HG03025 (cell line): ENCODE measurements at regions not wholly inside any gene's neighbourhood (a gene's known extent, or its start where the extent isn't known, plus 50 kb on each side); places are given as distances from the start of the nearest gene placed in this dataset.

Experiments used
- ATAC-seq: cut with Tn5 transposase; IDR thresholded peaks from one replicate; pipeline ENCODE4 v1.9.1; 2021; ENCODE audit warnings: mild to moderate bottlenecking, moderate library complexity; ENCODE audit not compliant: unreplicated experiment, low FRiP score

DNA sequence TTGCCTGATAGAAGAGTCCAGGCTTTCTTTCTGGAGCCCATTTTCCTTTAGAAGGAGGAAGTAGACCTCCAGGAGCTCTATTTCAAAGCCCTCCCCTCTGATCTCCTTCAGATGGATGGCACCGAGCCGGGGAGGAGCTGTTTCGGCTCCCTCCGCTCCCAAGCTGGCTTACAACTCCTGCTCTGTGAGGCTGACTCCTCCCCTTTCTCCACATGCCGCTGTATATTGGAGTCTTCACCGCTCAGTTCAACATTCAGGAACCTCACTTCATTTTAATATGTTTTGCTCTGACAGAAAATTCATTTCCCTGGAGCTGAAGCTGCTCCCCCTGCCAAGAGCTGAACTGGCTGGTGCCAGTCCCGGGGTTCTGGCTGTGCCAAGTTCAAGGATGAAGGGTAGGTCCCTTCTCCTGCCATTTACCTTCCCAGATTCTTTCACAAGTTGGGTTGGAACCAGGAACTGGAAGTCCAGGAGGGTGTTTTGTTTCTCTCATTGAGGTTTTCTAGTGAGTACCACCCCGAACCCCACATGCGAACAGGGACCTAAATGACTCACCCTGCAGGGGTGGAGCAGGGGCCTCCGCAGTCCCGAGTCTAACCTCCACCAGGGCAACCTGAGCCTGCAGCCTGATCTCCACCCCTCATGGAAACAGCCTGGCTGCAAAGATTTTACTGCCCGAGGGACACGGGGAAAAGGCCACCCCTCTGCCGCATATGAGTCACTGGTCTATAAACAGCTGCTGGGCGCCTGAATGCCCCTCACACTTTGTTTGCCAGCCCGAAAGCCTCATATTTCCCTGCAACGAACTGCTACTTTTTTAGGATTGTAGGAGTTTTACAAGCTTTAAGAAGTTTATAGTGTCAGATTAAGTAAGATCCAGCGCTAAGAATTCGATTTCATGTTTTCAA lies 68.6 kb upstream of the FOXA2 start:
- no peak for ATAC-seq

- no peak for ATAC-seq
These were observed 69.6 kb upstream of the FOXA2 start for GRCh38 chr20:22653658-22654642.

- ATAC-seq = no peak
These were observed 79.2 kb upstream of the FOXA2 start for GRCh38 chr20:22663528-22664025.

GRCh38 chr20:22667198-22667597 lies 82.8 kb upstream of the FOXA2 start:
- ATAC-seq = no peak

GRCh38 chr20:22672191-22672590 lies 87.8 kb upstream of the FOXA2 start:
- ATAC-seq = no peak

DNA sequence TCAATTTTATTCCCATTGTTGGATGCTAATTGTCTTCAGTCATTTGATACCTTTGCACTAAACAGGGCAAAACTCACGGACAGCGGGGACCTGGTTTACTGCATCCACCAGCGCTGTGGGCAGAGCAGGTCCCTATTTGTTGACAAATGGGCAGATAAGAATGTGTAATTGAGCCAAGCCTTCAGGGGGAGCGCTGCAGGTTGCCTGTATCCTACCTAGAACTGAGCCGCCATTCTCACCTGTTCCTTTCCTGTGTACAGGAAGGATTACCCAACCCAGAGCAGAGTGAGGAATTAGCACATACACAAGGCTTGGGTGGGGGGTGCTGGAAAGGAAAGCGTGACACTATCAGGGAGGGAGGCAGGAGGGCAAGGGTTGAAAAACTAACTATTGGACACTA lies 89.1 kb upstream of the FOXA2 start:
- no peak for ATAC-seq

DNA sequence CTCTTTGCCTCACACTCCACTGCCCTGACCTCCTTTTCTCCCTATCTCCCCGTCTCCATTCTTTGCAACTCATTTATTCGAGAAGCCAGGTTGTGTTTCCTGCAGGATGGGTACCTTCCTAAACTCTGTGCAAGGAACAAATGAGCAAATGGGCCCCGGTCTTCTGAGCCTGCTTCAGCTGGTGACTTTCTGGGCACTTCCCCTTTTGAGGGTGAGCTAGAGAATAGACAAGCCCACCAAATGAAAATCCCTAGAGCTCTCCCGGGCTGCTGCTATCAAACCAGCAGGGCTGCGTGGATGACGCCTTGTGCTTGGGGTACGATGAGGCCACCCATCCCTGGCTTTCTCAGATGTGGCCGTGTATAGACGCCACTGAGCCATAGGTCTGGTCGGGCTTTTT lies 91.0 kb upstream of the FOXA2 start:
- ATAC-seq = no peak

- ATAC-seq = no peak
These were observed 94.3 kb upstream of the FOXA2 start for GRCh38 chr20:22678678-22679077.

DNA sequence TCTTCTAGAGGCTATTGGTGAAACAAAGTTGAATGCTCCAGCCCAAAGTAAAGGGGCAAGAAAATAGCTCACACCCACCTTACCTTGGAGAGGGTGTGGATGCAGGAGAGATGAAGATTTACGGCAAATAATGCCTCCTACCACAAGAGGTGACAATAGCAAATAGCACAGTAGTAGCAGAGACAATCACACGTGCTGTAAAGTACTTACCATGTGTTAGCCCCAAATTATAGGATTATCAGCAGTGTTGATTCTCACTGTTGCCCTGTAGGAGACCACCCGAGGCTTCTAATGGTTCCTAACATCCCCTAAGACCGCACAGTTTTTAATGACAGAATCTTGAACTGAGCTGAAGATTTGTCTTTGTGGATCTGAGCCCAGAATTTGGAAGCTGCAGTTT lies 94.8 kb upstream of the FOXA2 start:
- ATAC-seq = no peak

GRCh38 chr20:22680031-22680740 lies 95.8 kb upstream of the FOXA2 start:
- no peak for ATAC-seq

DNA sequence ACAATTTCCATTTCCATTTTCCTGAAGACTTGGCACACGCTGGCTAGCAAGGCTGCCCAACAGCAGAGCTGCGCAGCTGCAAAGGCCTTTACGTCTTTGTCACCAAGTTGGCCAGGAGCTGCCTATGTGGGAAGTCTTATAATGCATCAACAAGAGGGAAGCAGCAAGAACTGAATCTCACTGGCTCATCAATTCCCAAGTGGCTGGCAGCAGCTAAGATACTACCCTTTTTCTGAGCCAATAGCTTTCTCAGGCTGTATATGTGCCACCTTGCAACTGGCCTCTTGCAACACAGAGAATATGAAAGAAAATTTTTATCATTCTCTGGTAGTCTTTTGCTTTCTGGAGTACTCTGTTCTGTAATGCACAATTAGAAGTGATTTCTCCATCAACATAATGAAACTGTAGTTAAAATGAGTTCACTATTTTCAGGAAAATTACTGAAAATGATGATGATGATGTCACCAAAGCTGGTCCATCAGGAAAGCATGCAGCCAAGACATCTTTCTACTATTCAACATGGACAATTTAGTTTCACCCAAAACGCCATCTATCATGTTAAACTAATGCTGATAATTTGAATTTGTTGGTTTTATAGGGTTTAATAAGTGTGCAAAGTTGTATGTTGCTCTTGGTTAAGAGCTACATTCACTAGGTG lies 97.3 kb upstream of the FOXA2 start:
- no peak for ATAC-seq

DNA sequence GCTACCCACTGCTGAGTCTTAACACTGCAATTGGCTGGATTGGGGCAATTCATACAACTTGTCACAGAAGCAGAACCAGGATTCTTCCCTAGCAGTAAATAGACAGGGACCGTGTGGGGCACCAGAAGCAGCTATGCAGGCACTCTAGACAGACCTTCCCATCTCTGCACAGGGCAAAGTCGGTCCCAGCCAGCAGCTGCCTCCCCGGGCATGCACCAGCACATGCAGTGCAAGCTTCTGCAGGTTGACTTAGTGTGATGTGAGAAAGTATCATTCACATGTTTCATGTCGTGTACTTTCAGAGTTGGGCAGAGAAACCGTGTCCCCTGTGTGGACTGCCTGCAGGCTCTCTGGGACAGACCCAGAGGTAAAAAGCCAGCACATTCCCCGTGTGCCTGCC lies 98.0 kb upstream of the FOXA2 start:
- ATAC-seq = no peak

DNA sequence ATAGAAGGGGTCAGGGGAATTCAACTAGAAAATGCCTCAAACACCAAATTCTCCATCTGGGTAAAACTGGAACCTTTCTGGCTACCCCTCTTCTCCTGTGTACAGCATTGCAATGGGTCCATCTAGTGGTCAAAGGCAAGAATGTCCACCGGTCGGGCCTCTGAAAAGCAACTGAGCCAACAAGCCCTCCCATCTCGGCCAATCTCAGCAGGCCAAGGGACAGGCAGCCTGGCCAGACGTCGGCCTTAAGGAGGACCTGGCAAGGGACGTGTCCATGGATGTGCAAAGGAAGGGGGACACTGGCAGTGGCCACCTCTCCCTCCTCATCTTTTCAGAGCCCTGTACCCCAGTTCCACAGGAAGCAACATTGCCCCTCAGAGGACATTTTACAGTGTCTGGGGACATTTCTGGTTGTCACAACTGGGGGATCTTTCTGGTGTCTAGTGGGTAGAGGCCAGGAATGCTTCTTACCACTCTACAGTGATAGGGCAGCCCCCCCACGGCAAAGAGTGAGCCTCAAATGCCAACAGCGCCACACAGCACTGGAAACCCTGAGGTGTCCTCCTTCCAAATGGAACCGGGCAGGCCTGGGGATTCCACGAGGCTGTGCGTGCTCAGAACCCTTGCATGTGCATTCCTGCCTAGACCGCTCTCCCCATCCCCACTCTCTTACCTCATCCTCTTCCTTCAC lies 99.8 kb upstream of the FOXA2 start:
- ATAC-seq = peak; percentile 64

DNA sequence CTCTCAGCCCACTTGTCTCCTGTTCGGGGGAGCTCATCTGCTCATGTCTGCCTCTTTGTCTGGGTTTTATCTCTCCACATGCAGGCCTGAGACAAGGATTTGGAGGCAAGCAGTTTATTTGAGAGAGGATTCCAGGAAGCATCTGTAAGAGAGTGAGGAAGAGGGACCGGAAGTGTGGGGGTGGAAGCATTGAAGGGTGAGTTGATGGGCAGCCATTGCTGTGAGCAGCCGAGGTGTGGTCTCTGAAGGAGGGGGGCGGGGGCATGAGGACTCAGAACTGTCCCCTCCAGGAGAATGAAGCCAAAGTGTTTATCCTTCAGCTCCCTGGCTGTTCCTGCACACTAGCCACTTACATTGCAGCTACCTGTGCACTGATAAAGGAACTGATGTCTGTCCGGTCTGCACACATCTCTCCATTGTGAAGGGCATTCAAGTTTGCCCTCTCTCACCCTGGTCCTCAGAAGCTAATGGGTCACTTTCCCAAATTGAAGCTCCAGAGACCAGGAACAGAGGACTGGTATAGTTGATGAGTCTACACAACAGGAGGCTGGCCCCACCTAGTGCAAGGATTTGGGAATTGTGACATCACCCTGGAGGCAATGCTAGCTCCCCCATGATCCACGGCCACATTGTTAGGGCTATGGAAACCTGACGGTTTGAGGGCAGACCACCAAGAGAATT lies 100.5 kb upstream of the FOXA2 start:
- no peak for ATAC-seq

GRCh38 chr20:22686097-22686496 lies 101.7 kb upstream of the FOXA2 start:
- ATAC-seq = no peak

- ATAC-seq = no peak
These were observed 103.4 kb upstream of the FOXA2 start for GRCh38 chr20:22687676-22688349.

DNA sequence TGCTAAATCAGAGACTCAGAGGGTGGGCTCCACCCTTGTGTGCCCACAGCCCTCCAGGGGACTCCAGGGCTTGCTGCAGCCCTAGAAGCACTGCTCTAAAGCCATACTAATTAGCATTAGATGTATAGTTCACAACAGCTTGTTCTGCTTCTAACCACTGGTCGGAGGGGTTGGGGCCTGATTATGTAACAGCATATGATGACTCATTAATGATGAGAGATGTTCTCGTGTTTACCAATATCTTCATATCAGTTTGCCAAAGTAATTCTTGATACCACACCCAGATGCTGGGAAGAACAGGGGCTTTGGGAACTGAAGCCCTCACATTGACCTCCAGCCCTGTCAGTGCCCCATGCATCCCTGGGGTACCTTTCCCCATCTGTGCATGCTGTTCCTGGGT lies 104.1 kb upstream of the FOXA2 start:
- no peak for ATAC-seq

DNA sequence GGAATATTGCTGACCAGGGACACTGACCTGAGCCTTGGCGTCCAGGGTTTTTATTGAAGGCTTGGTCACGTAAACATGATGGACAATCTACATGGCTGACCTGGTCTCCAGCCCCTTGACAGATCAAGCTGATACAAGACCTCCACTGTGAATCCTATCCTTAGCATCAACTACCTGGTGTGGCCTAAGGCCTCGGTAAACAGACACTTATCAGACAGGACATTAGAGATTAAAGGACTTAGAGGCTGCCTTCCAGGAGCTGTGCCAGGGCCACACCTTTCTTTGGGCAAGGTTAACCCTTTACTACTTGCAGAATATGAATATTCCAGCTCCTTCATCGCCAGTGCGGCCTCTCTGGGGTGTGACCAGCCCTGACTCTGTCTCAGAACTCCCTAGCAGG lies 104.9 kb upstream of the FOXA2 start:
- no peak for ATAC-seq
